ENCODE measurements at regions not wholly inside any gene's neighbourhood (a gene's known extent, or its start where the extent isn't known, plus 50 kb on each side); places are given as distances from the start of the nearest gene placed in this dataset.

GRCh38 chr9:99437145-99437544 is 215.1 kb downstream of the SEC61B start:
- TF ChIP-seq POLR2AphosphoS5 (IDR thresholded peaks at IDR 0.05; ENCODE audit: low read depth, low read length) (no peak), POLR2A (IDR thresholded peaks at IDR 0.05; ENCODE audit: low read depth, low read length) (no peak), SPI1 (IDR thresholded peaks at IDR 0.05; ENCODE audit: low read depth, low read length) (no peak)

Data from GM12891 (cell line).